ENCODE measurements at regions not wholly inside any gene's neighbourhood (a gene's known extent, or its start where the extent isn't known, plus 50 kb on each side); places are given as distances from the start of the nearest gene placed in this dataset.

- TF ChIP-seq POLR2A (IDR thresholded peaks at IDR 0.05), result no peak
- TF ChIP-seq CTCF (IDR thresholded peaks at IDR 0.05), result no peak
Measured at GRCh38 chr12:40615590-40615989, 76.6 kb upstream of the CNTN1 start.
